GM23338 (cell line): ENCODE measurements at regions not wholly inside any gene's neighbourhood (a gene's known extent, or its start where the extent isn't known, plus 50 kb on each side); places are given as distances from the start of the nearest gene placed in this dataset.

Experiments
- ATAC-seq: fragments of 200-7000 bp; cut with Tn5 transposase; 3 replicates; pipeline ENCODE4 v1.9.1; 2020
- DNase-seq: peaks from one replicate; pipeline ENCODE4 v3.0.0-alpha.2; 2015; ENCODE audit warnings: low spot score
- H2AFZ ChIP-seq: fragments of 200-600 bp; sonication (generic); 2 replicates; pipeline ENCODE4 v1.8.0; 2016; ENCODE audit warnings: antibody characterized with exemption, mild to moderate bottlenecking, moderate library complexity
- H3F3A ChIP-seq: fragments of 200-600 bp; sonication (generic); replicated peaks from 2 replicates; pipeline ENCODE4 v1.8.0; 2017; ENCODE audit warnings: antibody characterized with exemption, mixed run types, low read depth
- H3K27ac ChIP-seq: fragments of 200-600 bp; sonication (generic); 2 replicates; pipeline ENCODE4 v1.6.1; 2016; ENCODE audit warnings: low read depth
- H3K27me3 ChIP-seq: fragments of 200-600 bp; sonication (generic); 2 replicates; pipeline ENCODE4 v1.8.0; 2016; ENCODE audit warnings: mild to moderate bottlenecking, mixed run types, moderate library complexity; ENCODE audit not compliant: insufficient read depth
- H3K36me3 ChIP-seq: fragments of 200-600 bp; sonication (generic); 2 replicates; pipeline ENCODE4 v1.8.0; 2016; ENCODE audit warnings: mild to moderate bottlenecking; ENCODE audit not compliant: insufficient read depth
- H3K4me1 ChIP-seq: fragments of 200-600 bp; sonication (generic); 2 replicates; pipeline ENCODE4 v1.8.0; 2016; ENCODE audit warnings: mild to moderate bottlenecking, moderate library complexity; ENCODE audit not compliant: insufficient read depth
- H3K4me2 ChIP-seq: fragments of 200-600 bp; sonication (generic); 2 replicates; pipeline ENCODE4 v1.7.1; 2017; ENCODE audit warnings: mixed run types
- H3K4me3 ChIP-seq: fragments of 200-600 bp; sonication (generic); 2 replicates; pipeline ENCODE4 v1.6.1; 2016; ENCODE audit warnings: mixed run types
- H3K79me2 ChIP-seq: fragments of 200-600 bp; sonication (generic); replicated peaks from 2 replicates; pipeline ENCODE4 v1.8.0; 2017; ENCODE audit warnings: mild to moderate bottlenecking; ENCODE audit not compliant: insufficient read depth
- H3K9me2 ChIP-seq: fragments of 200-600 bp; sonication (generic); 2 replicates; pipeline ENCODE4 v1.8.0; 2017; ENCODE audit not compliant: insufficient read depth
- H4K20me1 ChIP-seq: fragments of 200-600 bp; sonication (generic); replicated peaks from 2 replicates; pipeline ENCODE4 v1.8.0; 2017; ENCODE audit warnings: mild to moderate bottlenecking; ENCODE audit not compliant: insufficient read depth
- H3K27ac Mint-ChIP-seq: 2 replicates; pipeline ENCODE4 v1.8.0; 2020; ENCODE audit warnings: inconsistent platforms, mild to moderate bottlenecking, moderate library complexity, mixed read lengths
- H3K27me3 Mint-ChIP-seq: 3 replicates; pipeline ENCODE4 v1.8.0; 2022; ENCODE audit warnings: low read depth, mild to moderate bottlenecking, moderate library complexity, mixed read lengths, inconsistent platforms; ENCODE audit not compliant: insufficient read depth, poor library complexity
- H3K36me3 Mint-ChIP-seq: 3 replicates; pipeline ENCODE4 v1.8.0; 2021; ENCODE audit warnings: low read depth, mild to moderate bottlenecking, inconsistent platforms, moderate library complexity, mixed read lengths
- H3K4me1 Mint-ChIP-seq: 3 replicates; pipeline ENCODE4 v1.8.0; 2020; ENCODE audit warnings: mild to moderate bottlenecking, inconsistent platforms, mixed read lengths
- H3K4me3 Mint-ChIP-seq: 3 replicates; pipeline ENCODE4 v1.8.0; 2021; ENCODE audit warnings: moderate library complexity, mild to moderate bottlenecking, inconsistent platforms, mixed read lengths
- H3K9me3 Mint-ChIP-seq: 3 replicates; pipeline ENCODE4 v1.8.0; 2020; ENCODE audit warnings: moderate library complexity, mild to moderate bottlenecking, inconsistent platforms, mixed read lengths
- CREB1 ChIP-seq: fragments of 250-450 bp; sonication (Bioruptor Pico); IDR thresholded peaks from 2 replicates; pipeline ENCODE4 v1.5.0; 2020; ENCODE audit warnings: low read depth, mild to moderate bottlenecking, moderate library complexity
- EZH2 ChIP-seq: fragments of 200-600 bp; sonication (generic); IDR thresholded peaks from one replicate; pipeline ENCODE4 v1.8.0; 2017; ENCODE audit warnings: antibody characterized with exemption, mild to moderate bottlenecking, low read depth; ENCODE audit not compliant: unreplicated experiment
- EZH2phosphoT487 ChIP-seq: fragments of 200-600 bp; sonication (generic); IDR thresholded peaks from one replicate; pipeline ENCODE4 v1.8.1; 2018; ENCODE audit warnings: antibody characterized with exemption; ENCODE audit not compliant: unreplicated experiment
- JUNB ChIP-seq: IDR thresholded peaks from one replicate; pipeline ENCODE4 v1.6.1; 2016; ENCODE audit warnings: antibody characterized with exemption; ENCODE audit not compliant: unreplicated experiment
- NANOG ChIP-seq: IDR thresholded peaks from 2 replicates; pipeline ENCODE4 v1.6.1; 2016; ENCODE audit warnings: antibody characterized with exemption, borderline replicate concordance
- POLR2AphosphoS5 ChIP-seq: IDR thresholded peaks from 2 replicates; pipeline ENCODE4 v1.6.1; 2016; ENCODE audit warnings: antibody characterized with exemption, low read depth
- REST ChIP-seq: IDR thresholded peaks from one replicate; pipeline ENCODE4 v1.6.1; 2018; ENCODE audit warnings: antibody characterized with exemption; ENCODE audit not compliant: unreplicated experiment
- STAT1 ChIP-seq: IDR thresholded peaks from one replicate; pipeline ENCODE4 v1.6.1; 2016; ENCODE audit warnings: antibody characterized with exemption; ENCODE audit not compliant: unreplicated experiment
- ZNF114 ChIP-seq: fragments of 250-450 bp; sonication (Bioruptor Pico); IDR thresholded peaks from 2 replicates; pipeline ENCODE4 v1.5.0; 2020; ENCODE audit warnings: mild to moderate bottlenecking, moderate library complexity
- ZNF331 ChIP-seq: fragments of 250-450 bp; sonication (Bioruptor Pico); IDR thresholded peaks from 2 replicates; pipeline ENCODE4 v1.5.0; 2020; ENCODE audit warnings: low read depth, mild to moderate bottlenecking, moderate library complexity
- ZNF462 ChIP-seq: fragments of 250-450 bp; sonication (Bioruptor Pico); IDR thresholded peaks from 2 replicates; pipeline ENCODE4 v1.5.0; 2020; ENCODE audit warnings: mild to moderate bottlenecking, moderate library complexity
- TF ChIP-seq, protein P1 (sequence below): IDR thresholded peaks from 2 replicates; pipeline ENCODE4 v1.6.1; 2016; ENCODE audit warnings: antibody characterized with exemption
- TF ChIP-seq, protein P2 (sequence below), 2 experiments: fragments of 200-600 bp in 1 of 2; sonication (generic) in 1 of 2; conservative IDR thresholded peaks; 2 replicates each; pipeline versions ENCODE4 v1.5.1 to v1.6.1; 2016 to 2017; ENCODE audit warnings: antibody characterized with exemption in 2 of 2, low read depth in 2 of 2, mild to moderate bottlenecking in 2 of 2, moderate library complexity in 1 of 2

DNA sequence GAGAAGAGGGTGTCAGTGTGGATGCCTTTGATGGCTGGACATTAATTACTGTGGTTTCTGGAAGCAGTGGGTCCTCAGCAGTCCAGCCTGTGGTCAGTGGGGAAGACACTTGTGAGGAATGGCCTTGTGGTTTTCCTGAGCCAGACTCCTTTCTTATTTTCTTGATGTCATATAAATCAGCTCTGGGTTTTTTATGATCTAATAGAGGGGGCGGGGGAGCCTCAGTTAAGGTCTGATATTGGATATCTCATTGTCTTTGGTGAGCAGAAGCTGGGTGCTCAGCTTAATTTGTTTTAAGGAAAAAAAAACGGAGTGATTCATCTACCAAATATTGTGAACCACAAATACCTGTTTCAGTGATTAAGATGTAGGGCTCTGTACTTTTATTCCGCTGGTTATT lies 62.1 kb downstream of the OTOR start:
- no peaks in the 10 kb centered on the region for H3K27me3 ChIP-seq

More for the DNA sequence above, 62.1 kb downstream of the OTOR start:
- peaks cover 7% of the 10 kb centered on the region for H3K27me3 Mint-ChIP-seq
- DNase-seq (no peak), ATAC-seq (no peak)
- Histone ChIP-seq H3K36me3 (no peaks in the 10 kb centered on the region), H3K4me3 (no peak overlapping the region), H3K79me2 (no peaks in the 10 kb centered on the region), H3K27ac (no peak overlapping the region), H3K4me2 (no peak overlapping the region), H3K4me1 (no peaks in the 10 kb centered on the region), H4K20me1 (no peaks in the 10 kb centered on the region), H2AFZ (no peak overlapping the region), H3K9me2 (no peaks in the 10 kb centered on the region), H3F3A (no peaks in the 10 kb centered on the region)
- H3K36me3 Mint-ChIP-seq = no peaks in the 10 kb centered on the region
- H3K4me1 Mint-ChIP-seq = peaks cover 2% of the 10 kb centered on the region; the same call in 2 of the 3 replicates
- H3K9me3 Mint-ChIP-seq = peaks cover 2% of the 10 kb centered on the region; the same call in 2 of the 3 replicates
- TF ChIP-seq CREB1 (CRISPR knock-in tag) (no peak), EZH2phosphoT487 (no peak), NANOG (no peak), EZH2 (no peak), REST (no peak), STAT1 (no peak), JUNB (no peak), ZNF114 (CRISPR knock-in tag) (no peak), ZNF462 (CRISPR knock-in tag) (no peak), ZNF331 (CRISPR knock-in tag) (no peak), POLR2AphosphoS5 (no peak)
- TF ChIP-seq, protein P1, sequence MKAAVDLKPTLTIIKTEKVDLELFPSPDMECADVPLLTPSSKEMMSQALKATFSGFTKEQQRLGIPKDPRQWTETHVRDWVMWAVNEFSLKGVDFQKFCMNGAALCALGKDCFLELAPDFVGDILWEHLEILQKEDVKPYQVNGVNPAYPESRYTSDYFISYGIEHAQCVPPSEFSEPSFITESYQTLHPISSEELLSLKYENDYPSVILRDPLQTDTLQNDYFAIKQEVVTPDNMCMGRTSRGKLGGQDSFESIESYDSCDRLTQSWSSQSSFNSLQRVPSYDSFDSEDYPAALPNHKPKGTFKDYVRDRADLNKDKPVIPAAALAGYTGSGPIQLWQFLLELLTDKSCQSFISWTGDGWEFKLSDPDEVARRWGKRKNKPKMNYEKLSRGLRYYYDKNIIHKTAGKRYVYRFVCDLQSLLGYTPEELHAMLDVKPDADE = no peak
- TF ChIP-seq, protein P2, sequence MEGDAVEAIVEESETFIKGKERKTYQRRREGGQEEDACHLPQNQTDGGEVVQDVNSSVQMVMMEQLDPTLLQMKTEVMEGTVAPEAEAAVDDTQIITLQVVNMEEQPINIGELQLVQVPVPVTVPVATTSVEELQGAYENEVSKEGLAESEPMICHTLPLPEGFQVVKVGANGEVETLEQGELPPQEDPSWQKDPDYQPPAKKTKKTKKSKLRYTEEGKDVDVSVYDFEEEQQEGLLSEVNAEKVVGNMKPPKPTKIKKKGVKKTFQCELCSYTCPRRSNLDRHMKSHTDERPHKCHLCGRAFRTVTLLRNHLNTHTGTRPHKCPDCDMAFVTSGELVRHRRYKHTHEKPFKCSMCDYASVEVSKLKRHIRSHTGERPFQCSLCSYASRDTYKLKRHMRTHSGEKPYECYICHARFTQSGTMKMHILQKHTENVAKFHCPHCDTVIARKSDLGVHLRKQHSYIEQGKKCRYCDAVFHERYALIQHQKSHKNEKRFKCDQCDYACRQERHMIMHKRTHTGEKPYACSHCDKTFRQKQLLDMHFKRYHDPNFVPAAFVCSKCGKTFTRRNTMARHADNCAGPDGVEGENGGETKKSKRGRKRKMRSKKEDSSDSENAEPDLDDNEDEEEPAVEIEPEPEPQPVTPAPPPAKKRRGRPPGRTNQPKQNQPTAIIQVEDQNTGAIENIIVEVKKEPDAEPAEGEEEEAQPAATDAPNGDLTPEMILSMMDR (conservative IDR thresholded peaks at IDR 0.05; ENCODE audit: low read depth in 2 of 2) = no peak
- H3K4me3 Mint-ChIP-seq = no peak overlapping the region
- H3K27ac Mint-ChIP-seq = no peak overlapping the region
